ENCODE measurements at regions not wholly inside any gene's neighbourhood (a gene's known extent, or its start where the extent isn't known, plus 50 kb on each side); places are given as distances from the start of the nearest gene placed in this dataset.
A peak's percentile ranks its signal among the peaks of the same experiment; 100 is the strongest.

DNA sequence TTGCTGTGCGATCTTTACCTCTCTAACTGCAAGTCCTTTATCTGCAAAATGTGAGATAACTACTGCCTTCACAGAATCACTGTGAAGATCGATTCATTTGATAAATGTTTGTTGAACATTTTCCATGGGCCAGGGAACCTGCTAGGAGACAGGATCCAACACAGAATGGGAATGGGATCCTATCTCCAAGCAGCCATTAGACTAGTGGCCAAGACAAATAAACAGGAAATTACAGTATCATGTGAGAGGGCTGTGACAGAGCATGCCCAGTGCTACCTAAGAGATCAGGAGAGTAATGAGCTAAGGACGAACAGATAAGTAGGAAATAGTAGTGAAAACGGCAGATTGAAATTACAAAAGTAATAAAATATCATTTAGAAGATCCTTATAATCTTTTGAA, 105.7 kb downstream of the GRIN2B start:
- TF ChIP-seq, protein P1, sequence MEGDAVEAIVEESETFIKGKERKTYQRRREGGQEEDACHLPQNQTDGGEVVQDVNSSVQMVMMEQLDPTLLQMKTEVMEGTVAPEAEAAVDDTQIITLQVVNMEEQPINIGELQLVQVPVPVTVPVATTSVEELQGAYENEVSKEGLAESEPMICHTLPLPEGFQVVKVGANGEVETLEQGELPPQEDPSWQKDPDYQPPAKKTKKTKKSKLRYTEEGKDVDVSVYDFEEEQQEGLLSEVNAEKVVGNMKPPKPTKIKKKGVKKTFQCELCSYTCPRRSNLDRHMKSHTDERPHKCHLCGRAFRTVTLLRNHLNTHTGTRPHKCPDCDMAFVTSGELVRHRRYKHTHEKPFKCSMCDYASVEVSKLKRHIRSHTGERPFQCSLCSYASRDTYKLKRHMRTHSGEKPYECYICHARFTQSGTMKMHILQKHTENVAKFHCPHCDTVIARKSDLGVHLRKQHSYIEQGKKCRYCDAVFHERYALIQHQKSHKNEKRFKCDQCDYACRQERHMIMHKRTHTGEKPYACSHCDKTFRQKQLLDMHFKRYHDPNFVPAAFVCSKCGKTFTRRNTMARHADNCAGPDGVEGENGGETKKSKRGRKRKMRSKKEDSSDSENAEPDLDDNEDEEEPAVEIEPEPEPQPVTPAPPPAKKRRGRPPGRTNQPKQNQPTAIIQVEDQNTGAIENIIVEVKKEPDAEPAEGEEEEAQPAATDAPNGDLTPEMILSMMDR (conservative IDR thresholded peaks at IDR 0.05; ENCODE audit: low read depth, low read length), result no peak
- no peak overlapping the region for H3K4me3 ChIP-seq (ENCODE audit: low read depth, low read length)
- no peak for DNase-seq (ENCODE audit: low read depth)

DNA sequence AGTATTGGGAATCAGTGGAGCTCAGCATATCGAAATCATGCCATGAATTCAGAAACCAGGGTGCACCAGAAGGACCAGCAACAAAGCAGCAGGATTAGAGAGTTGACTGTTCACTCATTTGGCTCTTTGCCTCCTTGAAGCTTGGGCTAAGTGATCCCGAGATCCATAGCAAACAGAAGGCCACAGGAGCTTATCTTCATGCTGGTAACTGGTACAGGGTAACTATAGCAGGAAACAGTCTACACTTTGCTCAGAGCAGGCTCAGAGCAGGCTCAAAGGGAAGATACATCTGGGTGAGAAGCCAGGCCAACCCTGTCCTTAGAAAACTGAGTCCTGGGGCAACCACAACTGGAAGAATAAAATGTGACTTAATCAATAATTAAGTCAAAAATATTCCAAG, 111.1 kb downstream of the GRIN2B start:
- TF ChIP-seq, protein P1 (conservative IDR thresholded peaks at IDR 0.05; ENCODE audit: low read depth, low read length), result no peak
- no peak overlapping the region for H3K4me3 ChIP-seq (ENCODE audit: low read depth, low read length)
- DNase-seq (ENCODE audit: low read depth), result no peak

DNA sequence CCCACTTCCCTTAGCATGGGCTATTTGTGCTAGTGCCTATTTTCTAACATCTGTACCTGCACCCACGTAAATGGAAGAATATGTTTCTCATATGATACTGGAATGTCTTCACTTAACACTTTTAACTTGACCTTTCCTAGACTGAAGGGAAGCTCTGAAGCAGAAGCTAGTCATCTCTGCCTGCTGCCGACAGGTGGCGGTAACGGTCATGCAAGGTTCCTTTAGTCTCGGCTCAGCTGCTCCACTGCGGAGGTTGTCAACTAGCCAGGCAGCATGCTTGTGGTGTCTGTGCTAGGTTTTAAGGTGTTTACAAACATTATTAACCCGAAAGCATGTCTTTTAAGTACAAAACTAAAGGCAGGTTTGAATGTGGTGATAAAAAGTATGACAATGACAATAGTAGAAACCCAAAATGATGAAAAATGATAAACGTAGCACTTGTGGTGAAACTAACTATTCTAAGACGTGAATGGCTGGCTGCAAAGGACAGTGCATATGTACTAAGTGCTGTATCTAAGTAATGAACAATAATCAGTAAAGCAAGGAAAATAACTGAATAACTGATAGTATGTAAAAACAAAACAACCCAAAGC, 117.2 kb downstream of the GRIN2B start:
- no peak for DNase-seq (ENCODE audit: low read depth)
- H3K4me3 ChIP-seq (ENCODE audit: low read depth, low read length), result no peak overlapping the region
- TF ChIP-seq, protein P1 (conservative IDR thresholded peaks at IDR 0.05; ENCODE audit: low read depth, low read length), result peak; percentile 97

DNA sequence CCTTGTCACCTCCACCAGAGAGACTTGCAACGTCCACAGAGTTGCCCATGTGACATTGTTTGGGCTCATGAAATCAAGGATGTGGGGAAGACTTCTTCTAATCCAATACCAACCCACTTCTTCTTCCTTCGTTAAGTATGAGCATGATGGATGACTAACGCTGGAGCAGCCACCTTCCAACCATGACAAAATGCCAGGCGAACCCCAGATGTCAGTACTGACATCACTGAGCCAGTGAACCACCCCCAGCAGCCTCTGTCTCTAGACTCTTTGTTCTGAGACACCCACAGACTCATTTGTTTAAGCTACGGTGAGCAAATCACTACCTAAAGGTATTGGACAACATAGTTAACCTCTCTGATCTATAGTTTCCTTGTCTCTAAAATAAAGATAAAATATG, 123.7 kb downstream of the GRIN2B start:
- TF ChIP-seq, protein P1 (conservative IDR thresholded peaks at IDR 0.05; ENCODE audit: low read depth, low read length), result no peak
- DNase-seq (ENCODE audit: low read depth), result no peak
- H3K4me3 ChIP-seq (ENCODE audit: low read depth, low read length), result no peak overlapping the region

DNA sequence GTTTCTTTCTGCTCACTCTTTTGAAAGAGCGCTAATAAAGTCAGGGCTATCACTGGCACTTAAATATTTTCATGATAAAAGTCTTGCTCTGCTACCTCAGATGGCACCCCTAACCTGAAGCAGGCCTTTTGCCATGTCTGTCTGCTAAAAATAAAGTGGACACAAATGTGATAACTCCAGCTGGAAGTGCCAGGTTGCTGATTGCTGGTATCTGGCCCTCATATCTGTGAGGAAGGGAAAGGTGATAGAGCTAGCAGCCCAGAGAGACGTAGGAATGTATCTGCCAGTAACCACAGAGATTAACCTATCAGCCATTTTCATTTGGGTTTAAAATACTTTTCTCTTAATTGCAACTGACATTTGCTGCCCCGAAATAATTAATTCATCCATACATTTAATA, 127.9 kb downstream of the GRIN2B start:
- no peak for DNase-seq (ENCODE audit: low read depth)
- H3K4me3 ChIP-seq (ENCODE audit: low read depth, low read length), result no peak overlapping the region
- TF ChIP-seq, protein P1 (conservative IDR thresholded peaks at IDR 0.05; ENCODE audit: low read depth, low read length), result no peak

DNA sequence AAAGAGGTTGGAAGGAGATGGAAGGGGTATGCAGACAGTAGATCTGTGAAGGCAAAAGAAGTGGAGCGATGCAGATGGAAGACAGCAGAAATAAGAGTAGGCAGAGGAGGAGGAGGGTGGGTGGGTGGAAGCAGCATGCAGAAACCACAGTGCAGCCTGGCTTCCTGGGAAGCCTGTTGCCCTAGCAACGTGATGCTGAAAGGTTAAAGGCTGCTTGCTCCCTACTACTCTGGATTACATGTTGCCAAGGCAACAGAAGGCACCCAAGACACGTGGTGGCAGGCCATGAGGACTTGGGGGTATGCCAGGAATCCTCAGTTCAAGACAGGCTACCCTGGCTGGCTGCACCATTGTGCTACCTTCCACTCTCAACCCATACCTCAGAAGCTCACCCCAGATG, 129.6 kb downstream of the GRIN2B start:
- no peak for DNase-seq (ENCODE audit: low read depth)
- TF ChIP-seq, protein P1 (conservative IDR thresholded peaks at IDR 0.05; ENCODE audit: low read depth, low read length), result no peak
- no peak overlapping the region for H3K4me3 ChIP-seq (ENCODE audit: low read depth, low read length)

DNA sequence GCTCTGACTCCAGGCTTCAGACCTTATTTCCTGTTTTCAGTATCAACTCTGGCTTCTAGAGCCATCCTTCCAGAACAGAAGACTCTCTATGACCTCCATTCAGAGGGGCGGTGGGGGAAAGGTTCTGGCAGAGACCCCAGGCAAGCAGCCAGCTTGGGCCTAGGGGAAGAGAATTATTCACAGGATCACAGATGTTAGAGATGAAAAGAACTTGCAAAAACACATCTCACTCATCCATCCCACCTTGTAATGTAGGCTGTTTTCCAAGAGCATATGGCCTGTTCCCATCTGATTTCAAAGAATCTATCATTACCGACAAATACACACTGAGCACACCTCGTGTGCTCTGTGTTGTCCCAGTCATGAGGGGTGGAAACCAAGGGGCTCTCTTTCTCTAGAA, 131.9 kb downstream of the GRIN2B start:
- no peak overlapping the region for H3K4me3 ChIP-seq (ENCODE audit: low read depth, low read length)
- DNase-seq (ENCODE audit: low read depth), result no peak
- TF ChIP-seq, protein P1 (conservative IDR thresholded peaks at IDR 0.05; ENCODE audit: low read depth, low read length), result no peak

Measured in epithelial cell of proximal tubule (primary cell).